Pulmonary artery endothelial cell (primary cell): ENCODE measurements at regions not wholly inside any gene's neighbourhood (a gene's known extent, or its start where the extent isn't known, plus 50 kb on each side); places are given as distances from the start of the nearest gene placed in this dataset.

Experiments used
- DNase-seq: peaks from one replicate; pipeline ENCODE4 v3.0.0-alpha.2; 2011; ENCODE audit warnings: low read depth, low spot score

GRCh38 chr2:235140801-235141081, 188.9 kb downstream of the SH3BP4 start:
- no peak for DNase-seq

- DNase-seq: no peak
Measured at GRCh38 chr2:235141411-235142128, 189.8 kb downstream of the SH3BP4 start.

- DNase-seq: no peak
Measured at GRCh38 chr2:235142601-235143000, 190.8 kb downstream of the SH3BP4 start.

GRCh38 chr2:235143789-235144188, 192.0 kb downstream of the SH3BP4 start:
- no peak for DNase-seq

GRCh38 chr2:235144291-235144690, 192.5 kb downstream of the SH3BP4 start:
- no peak for DNase-seq

GRCh38 chr2:235146206-235146605, 194.4 kb downstream of the SH3BP4 start:
- no peak for DNase-seq

GRCh38 chr2:235146871-235147565, 195.2 kb downstream of the SH3BP4 start:
- DNase-seq: no peak

- DNase-seq: no peak
Measured at GRCh38 chr2:235148201-235149170, 196.7 kb downstream of the SH3BP4 start.

GRCh38 chr2:235149240-235149659, 197.4 kb downstream of the SH3BP4 start:
- DNase-seq: no peak

GRCh38 chr2:235149736-235150135, 197.9 kb downstream of the SH3BP4 start:
- DNase-seq: no peak

GRCh38 chr2:235151152-235151551, 199.3 kb downstream of the SH3BP4 start:
- no peak for DNase-seq

- no peak for DNase-seq
Measured at GRCh38 chr2:235155163-235155562, 203.3 kb downstream of the SH3BP4 start.

GRCh38 chr2:235156055-235156454, 204.2 kb downstream of the SH3BP4 start:
- no peak for DNase-seq

- DNase-seq: no peak
Measured at GRCh38 chr2:235157746-235158482, 206.1 kb downstream of the SH3BP4 start.

GRCh38 chr2:235160281-235160810, 208.5 kb downstream of the SH3BP4 start:
- DNase-seq: no peak

GRCh38 chr2:235161565-235161964, 209.7 kb downstream of the SH3BP4 start:
- no peak for DNase-seq

- DNase-seq: no peak
Measured at GRCh38 chr2:235162082-235162836, 210.4 kb downstream of the SH3BP4 start.

- no peak for DNase-seq
Measured at GRCh38 chr2:235162837-235163197, 211.0 kb downstream of the SH3BP4 start.

GRCh38 chr2:235165136-235165535, 213.3 kb downstream of the SH3BP4 start:
- DNase-seq: no peak

- no peak for DNase-seq
Measured at GRCh38 chr2:235165631-235166030, 213.8 kb downstream of the SH3BP4 start.
